SK-N-MC (cell line): ENCODE measurements at regions not wholly inside any gene's neighbourhood (a gene's known extent, or its start where the extent isn't known, plus 50 kb on each side); places are given as distances from the start of the nearest gene placed in this dataset.

Experiments
- EZH2 ChIP-seq: fragments of 200-600 bp; sonication (generic); IDR thresholded peaks from one replicate; pipeline ENCODE4 v1.6.1; 2017; ENCODE audit warnings: antibody characterized with exemption
- FOXP2 ChIP-seq: optimal IDR thresholded peaks from 2 replicates; pipeline ENCODE3; 2011; ENCODE audit warnings: mild to moderate bottlenecking, moderate library complexity; ENCODE audit not compliant: insufficient read depth; ENCODE audit errors: extremely low read length, control extremely low read depth
- POLR2AphosphoS5 ChIP-seq: IDR thresholded peaks from 2 replicates; pipeline ENCODE4 v1.6.1; 2012; ENCODE audit warnings: mild to moderate bottlenecking, low read depth, low read length, borderline replicate concordance

GRCh38 chr3:124299831-124300230 lies 307.9 kb upstream of the ROPN1 start:
- TF ChIP-seq POLR2AphosphoS5: no peak
- no peak for TF ChIP-seq EZH2
- TF ChIP-seq FOXP2: no peak
